T-helper 2 cell treated with Interferon-gamma antibody and Interleukin-4, amounts not matched to agents 100 ng/mL and 5 ng/mL, for 36 hours (primary cell): ENCODE measurements at regions not wholly inside any gene's neighbourhood (a gene's known extent, or its start where the extent isn't known, plus 50 kb on each side); places are given as distances from the start of the nearest gene placed in this dataset.

ENCODE experiments used
- intact Hi-C: fragments of 100-400 bp; cut with micrococcal nuclease; formaldehyde crosslinking; loops from one replicate; pipeline ENCODE4 v1.15.1; 2023

- intact Hi-C loops, result no loop called here
Observed at GRCh38 chr2:220272656-220273055, 645.2 kb downstream of the SLC4A3 start.

GRCh38 chr2:220273082-220273481 is 645.7 kb downstream of the SLC4A3 start:
- intact Hi-C loops, result no loop called here

DNA sequence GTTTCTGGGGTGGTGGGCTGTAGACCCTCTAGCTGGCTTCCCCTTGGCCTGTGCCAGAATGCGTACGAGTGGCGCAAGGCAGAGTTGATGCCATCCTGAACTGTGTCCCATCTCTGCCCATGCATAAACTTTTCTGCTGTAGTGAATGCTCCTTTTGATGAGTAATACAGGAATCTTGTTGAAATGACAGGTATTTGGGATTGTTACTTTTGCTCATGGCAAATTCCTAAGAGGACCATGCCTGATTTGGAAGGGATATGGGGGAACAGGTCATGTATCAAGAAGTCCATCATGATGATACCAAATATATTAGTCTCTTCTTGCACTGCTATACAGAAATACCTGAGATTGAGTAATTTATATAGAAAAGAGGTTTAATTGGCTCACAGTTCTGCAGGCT is 648.0 kb downstream of the SLC4A3 start:
- intact Hi-C loops, result no loop called here

- intact Hi-C loops, result no loop called here
Observed at GRCh38 chr2:220276741-220277444, 649.5 kb downstream of the SLC4A3 start.

GRCh38 chr2:220277445-220277975 is 650.1 kb downstream of the SLC4A3 start:
- intact Hi-C loops, result no loop called here

GRCh38 chr2:220278022-220278421 is 650.6 kb downstream of the SLC4A3 start:
- intact Hi-C loops, result no loop called here

GRCh38 chr2:220279372-220279771 is 651.9 kb downstream of the SLC4A3 start:
- intact Hi-C loops, result no loop called here

DNA sequence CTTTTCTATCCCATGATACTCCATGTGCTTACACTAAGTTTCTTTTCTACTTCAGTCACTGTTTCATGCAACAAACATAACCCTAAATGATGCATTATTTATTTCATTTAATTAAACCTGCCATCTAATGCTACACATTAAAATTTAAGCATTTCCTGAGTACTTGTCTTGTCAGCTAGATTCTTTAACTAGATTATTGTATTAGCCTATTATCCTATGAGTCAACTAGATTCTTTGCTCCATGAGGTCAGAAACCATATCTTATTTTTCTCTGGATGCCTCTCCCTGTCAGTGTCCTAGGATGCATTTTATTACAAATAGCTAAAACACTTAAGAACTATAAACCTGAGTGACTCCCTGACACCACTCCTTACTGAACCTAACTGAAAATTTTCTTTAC is 652.4 kb downstream of the SLC4A3 start:
- intact Hi-C loops, result no loop called here

- intact Hi-C loops, result no loop called here
Observed at GRCh38 chr2:220280736-220281135, 653.3 kb downstream of the SLC4A3 start.

- intact Hi-C loops, result no loop called here
Observed at GRCh38 chr2:220281771-220282170, 654.3 kb downstream of the SLC4A3 start.

DNA sequence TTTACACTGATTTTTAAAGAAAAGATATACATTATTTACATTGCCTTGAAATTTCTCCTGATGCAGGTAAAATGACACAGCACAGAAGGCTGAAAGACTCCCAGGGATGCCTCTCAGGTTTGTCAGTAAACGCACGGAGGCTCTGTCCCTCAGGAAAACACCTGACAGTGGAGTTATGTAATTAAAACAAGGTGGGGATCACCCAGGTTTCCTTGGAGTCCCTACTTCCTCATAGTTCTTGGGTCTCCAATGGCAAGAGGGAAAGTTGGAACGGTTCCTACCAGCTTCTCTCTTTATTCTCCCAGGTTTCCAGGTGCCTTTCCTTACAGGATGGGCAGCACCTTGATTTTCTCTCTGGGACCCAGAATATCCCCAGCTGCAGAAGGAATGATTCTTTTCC is 654.8 kb downstream of the SLC4A3 start:
- intact Hi-C loops, result no loop called here

DNA sequence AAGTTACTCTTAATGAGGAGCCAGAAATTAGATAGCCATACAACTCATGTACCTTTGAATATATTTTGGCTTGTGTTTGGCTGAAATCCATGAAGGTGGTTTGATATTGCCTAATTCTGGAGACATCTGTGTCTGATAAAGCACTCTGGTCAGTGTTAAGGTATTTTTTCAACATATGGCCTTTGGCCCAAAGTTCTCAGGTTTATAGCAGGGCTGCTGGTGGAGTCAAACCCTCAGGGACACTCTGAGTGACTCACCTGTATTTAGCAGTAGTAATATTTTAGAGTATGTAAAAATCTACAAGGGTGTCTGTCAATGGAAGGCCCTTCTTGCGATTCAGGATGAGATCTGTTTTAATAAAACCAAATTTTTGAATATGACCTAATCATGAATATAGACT is 666.5 kb downstream of the SLC4A3 start:
- intact Hi-C loops, result no loop called here

- intact Hi-C loops, result no loop called here
Observed at GRCh38 chr2:220296174-220296573, 668.7 kb downstream of the SLC4A3 start.

GRCh38 chr2:220297093-220297492 is 669.7 kb downstream of the SLC4A3 start:
- intact Hi-C loops, result no loop called here

DNA sequence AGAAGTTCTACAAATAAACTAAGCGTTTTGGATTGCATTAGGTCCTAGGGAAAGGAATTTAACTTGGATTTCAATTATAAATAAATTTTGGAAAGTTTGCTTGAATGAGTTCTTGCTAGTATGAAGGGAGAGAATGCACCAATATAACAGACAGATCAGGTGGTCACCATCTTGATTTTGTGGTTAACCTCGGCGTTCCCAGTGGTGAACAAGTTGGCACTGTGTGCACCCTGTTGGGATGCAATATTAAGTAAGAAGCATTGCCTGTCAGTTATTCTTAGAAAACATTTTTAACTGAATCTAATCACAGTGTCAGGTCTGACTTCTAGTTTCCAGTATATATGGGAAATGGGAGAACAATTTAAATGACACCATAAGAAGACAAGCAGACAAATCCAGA is 673.4 kb downstream of the SLC4A3 start:
- intact Hi-C loops, result no loop called here

DNA sequence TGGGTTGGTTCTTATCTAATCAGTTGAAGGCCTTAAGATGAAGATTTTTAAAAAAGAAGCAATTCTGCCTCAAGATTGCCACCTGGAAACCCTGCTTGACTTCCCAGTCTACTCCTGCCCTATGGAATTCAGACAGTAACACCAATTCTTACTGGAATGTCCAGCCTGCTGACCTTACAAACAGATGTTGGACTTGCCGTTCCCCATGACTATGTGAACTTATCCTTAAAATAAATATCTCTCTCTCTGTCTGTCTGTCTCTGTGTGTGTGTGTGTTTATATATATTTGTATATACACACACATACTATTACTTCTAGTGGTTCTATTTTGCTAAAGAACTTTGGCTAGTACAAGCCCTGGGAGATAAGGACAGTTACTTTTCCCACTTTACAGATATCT is 675.3 kb downstream of the SLC4A3 start:
- intact Hi-C loops, result no loop called here

- intact Hi-C loops, result no loop called here
Observed at GRCh38 chr2:220309215-220309614, 681.8 kb downstream of the SLC4A3 start.

DNA sequence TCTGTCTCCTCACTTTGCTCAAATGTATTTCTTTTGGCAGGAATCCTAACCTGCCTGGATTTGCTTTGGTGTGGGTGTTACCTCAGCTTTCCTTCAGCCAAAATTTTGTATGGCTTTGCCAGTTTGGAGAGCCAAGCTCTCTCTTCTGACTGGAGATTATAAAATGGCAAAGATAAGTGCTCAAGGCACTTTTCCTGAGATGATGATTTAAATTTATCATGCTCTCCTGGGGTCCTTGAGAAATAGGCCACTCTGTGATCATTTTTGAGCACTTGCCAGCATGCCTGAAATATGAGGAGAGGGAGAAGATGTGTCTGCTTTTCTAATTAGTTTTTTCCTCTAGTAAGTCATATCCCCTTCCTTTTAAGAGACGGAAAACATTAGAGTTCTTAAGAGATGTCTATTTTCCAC is 683.0 kb downstream of the SLC4A3 start:
- intact Hi-C loops, result no loop called here

DNA sequence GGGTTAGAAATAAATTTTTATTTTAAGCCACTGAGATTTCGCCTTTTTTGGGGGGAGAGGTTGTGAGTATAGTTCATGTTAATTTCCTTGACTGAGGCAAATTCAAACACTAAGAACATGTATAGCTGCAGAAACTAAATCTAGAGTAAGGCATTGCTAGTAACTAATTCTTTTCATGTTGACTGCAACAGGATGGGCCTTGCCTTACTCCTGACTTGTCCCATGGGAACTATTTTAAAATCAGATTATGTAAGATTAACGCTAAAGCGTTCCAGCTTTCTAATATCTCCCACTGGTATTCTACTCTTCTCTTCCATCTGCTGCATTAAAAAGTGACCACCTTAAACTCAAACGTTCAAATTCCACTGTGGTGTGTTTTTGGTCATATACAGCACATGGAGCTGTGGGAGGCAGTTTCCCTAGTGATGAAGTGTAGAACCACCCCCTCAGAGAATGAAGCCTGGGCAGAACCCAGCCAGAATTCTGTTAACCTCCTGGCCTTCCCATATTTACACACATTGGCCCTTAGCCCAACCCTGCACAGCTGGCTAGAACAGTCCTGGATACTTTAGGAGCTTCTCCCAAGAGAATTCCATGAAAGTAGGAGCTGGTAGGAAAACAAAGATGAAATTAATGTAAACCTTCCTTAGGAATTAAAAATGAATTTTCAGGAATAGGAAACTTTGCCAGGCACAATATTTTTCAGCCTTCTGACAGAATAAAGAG is 687.8 kb downstream of the SLC4A3 start:
- intact Hi-C loops, result no loop called here

- intact Hi-C loops, result no loop called here
Observed at GRCh38 chr2:220318037-220318436, 690.6 kb downstream of the SLC4A3 start.

DNA sequence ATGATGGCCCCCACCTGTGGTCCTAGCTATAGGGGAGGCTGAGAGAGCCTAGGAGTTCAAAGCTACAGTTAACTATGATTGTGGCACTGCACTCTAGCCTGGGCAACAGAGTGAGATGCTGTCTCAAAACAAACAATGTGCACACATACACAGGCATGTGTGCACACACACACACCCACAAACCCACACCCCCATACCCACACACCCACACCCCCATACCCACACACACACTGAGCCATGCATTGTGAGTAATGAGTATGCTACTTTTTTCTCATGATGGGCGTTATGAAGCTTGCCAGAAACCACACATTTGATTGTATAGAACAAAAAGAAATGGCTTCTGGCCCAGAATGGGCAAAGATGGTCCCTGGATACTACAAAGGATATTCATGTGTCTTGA is 691.1 kb downstream of the SLC4A3 start:
- intact Hi-C loops, result no loop called here

- intact Hi-C loops, result no loop called here
Observed at GRCh38 chr2:220320326-220320725, 692.9 kb downstream of the SLC4A3 start.

DNA sequence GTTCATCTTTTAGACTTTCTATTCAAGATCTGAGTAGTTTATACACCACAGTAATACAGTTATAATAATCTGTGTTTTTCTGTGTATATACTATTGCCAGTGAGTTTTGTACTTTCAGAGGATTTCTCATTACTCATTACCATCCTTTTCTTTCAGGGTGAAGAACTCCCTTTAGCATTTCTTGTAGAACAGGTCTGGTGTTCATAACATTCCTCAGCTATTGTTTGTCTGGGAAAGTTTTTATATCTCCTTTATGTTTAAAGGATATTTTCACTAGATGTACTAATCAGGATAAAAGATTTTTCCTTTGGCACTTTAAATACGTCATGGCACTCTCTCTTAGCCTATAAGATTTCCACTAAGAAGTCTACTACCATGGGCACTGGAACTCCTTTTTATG is 705.5 kb downstream of the SLC4A3 start:
- intact Hi-C loops, result no loop called here
